HCT116 (cell line): ENCODE measurements at regions not wholly inside any gene's neighbourhood (a gene's known extent, or its start where the extent isn't known, plus 50 kb on each side); places are given as distances from the start of the nearest gene placed in this dataset.

ENCODE experiments used
- ATAC-seq: fragments of 200-7000 bp; cut with Tn5 transposase; 2 replicates; pipeline ENCODE4 v1.9.1; 2020; ENCODE audit warnings: mild to moderate bottlenecking, moderate library complexity
- BruUV-seq: library from RNA; stranded (reverse); fragments of 400-500 nt; replicated peaks from 2 replicates; lab custom pipeline; 2021; lab: Mats Ljungman, UMichigan
- CTCF ChIA-PET: fragments of 300-600 bp; sonication (Branson Sonifier 250); formaldehyde crosslinking; loops from one replicate; lab custom pipeline; 2021; ENCODE audit warnings: antibody characterized with exemption; lab: Charles Lee
- POLR2A ChIA-PET: fragments of 300-600, 350-600 bp; sonication (Branson Sonifier 250); formaldehyde crosslinking; loops from one replicate; lab custom pipeline; 2021; ENCODE audit warnings: antibody characterized with exemption; lab: Charles Lee
- RAD21 ChIA-PET, 2 experiments: fragments of 300-600 bp; sonication (Branson Sonifier 250); formaldehyde crosslinking; loops; one replicate each; lab custom pipeline; 2023; ENCODE audit warnings: low total read pairs in 2 of 2; ENCODE audit not compliant: uncharacterized antibody in 2 of 2, unreplicated experiment in 2 of 2, low non-redundant PET in 1 of 2; lab: Charles Lee
- DNase-seq: peaks from one replicate; pipeline ENCODE4 v3.0.0-alpha.2; 2010; ENCODE audit warnings: low read depth, low spot score
- H2AFZ ChIP-seq: fragments of 200-600 bp; shearing (Covaris generic), sonication (generic); 2 replicates; pipeline ENCODE4 v1.6.1; 2017; ENCODE audit warnings: low read depth, mixed run types, mixed read lengths, antibody characterized with exemption, low read length; ENCODE audit not compliant: poor library complexity, severe bottlenecking
- H3K27ac ChIP-seq: 2 replicates; pipeline ENCODE4 v1.5.1; 2012; ENCODE audit warnings: low read depth, low read length
- H3K27me3 ChIP-seq: fragments of 200-600 bp; sonication (generic); 2 replicates; pipeline ENCODE4 v1.6.1; 2016; ENCODE audit warnings: mixed run types, low read length, mixed read lengths; ENCODE audit not compliant: insufficient read depth
- H3K36me3 ChIP-seq, 2 experiments: fragments of 200-500 bp in 1 of 2; fragments of 200-600 bp in 1 of 2; sonication (Bioruptor generic) in 1 of 2; sonication (generic) in 1 of 2; 2 replicates each; pipeline versions ENCODE4 v1.5.1 to v1.6.1; 2014 to 2016; ENCODE audit warnings: low read length in 2 of 2, inconsistent platforms in 1 of 2, mixed read lengths in 1 of 2, mixed run types in 1 of 2; ENCODE audit not compliant: insufficient read depth in 2 of 2, control insufficient read depth in 1 of 2
- H3K4me1 ChIP-seq, 2 experiments: fragments of 200-600 bp in 1 of 2; sonication (generic) in 1 of 2; 2 replicates each; pipeline versions ENCODE4 v1.5.1 to v1.6.1; 2012 to 2017; ENCODE audit warnings: low read length in 2 of 2, inconsistent platforms in 1 of 2, mild to moderate bottlenecking in 1 of 2, mixed read lengths in 1 of 2, mixed run types in 1 of 2, moderate library complexity in 1 of 2; ENCODE audit not compliant: insufficient read depth in 2 of 2, control insufficient read depth in 1 of 2
- H3K4me2 ChIP-seq: fragments of 200-600 bp; sonication (generic); 2 replicates; pipeline ENCODE4 v1.6.1; 2017; ENCODE audit warnings: mixed run types, low read length, mixed read lengths
- H3K4me3 ChIP-seq, 2 experiments: fragments of 200-600 bp in 1 of 2; sonication (generic) in 1 of 2; replicated peaks in 1 of 2; 2 replicates each; pipeline ENCODE4 v1.5.1; 2011 to 2016; ENCODE audit warnings: low read length in 2 of 2, control low read depth in 1 of 2, low read depth in 1 of 2, mild to moderate bottlenecking in 1 of 2, mixed read lengths in 1 of 2, mixed run types in 1 of 2
- H3K79me2 ChIP-seq: fragments of 200-600 bp; sonication (generic); 2 replicates; pipeline ENCODE4 v1.6.1; 2017; ENCODE audit warnings: mild to moderate bottlenecking, mixed run types, low read length, moderate library complexity, mixed read lengths; ENCODE audit not compliant: insufficient read depth
- H3K9ac ChIP-seq: fragments of 200-600 bp; sonication (generic); 2 replicates; pipeline ENCODE4 v1.6.1; 2016; ENCODE audit warnings: low read length, mixed read lengths
- H3K9me2 ChIP-seq: fragments of 200-600 bp; sonication (generic), shearing (Covaris generic); 2 replicates; pipeline ENCODE4 v1.6.1; 2017; ENCODE audit warnings: mixed run types, mild to moderate bottlenecking, moderate library complexity; ENCODE audit not compliant: insufficient read depth
- H3K9me3 ChIP-seq, 2 experiments: fragments of 200-500 bp in 1 of 2; fragments of 200-600 bp in 1 of 2; sonication (Bioruptor generic) in 1 of 2; sonication (generic) in 1 of 2; 2 replicates each; pipeline ENCODE4 v1.6.1; 2014 to 2017; ENCODE audit warnings: low read length in 2 of 2, mixed read lengths in 2 of 2, inconsistent platforms in 1 of 2, low read depth in 1 of 2, mild to moderate bottlenecking in 1 of 2, mixed run types in 1 of 2, moderate library complexity in 1 of 2; ENCODE audit not compliant: control insufficient read depth in 1 of 2, insufficient read depth in 1 of 2
- H4K20me1 ChIP-seq: fragments of 200-600 bp; sonication (generic), shearing (Covaris generic); 2 replicates; pipeline ENCODE4 v1.6.1; 2017; ENCODE audit warnings: mixed run types, mild to moderate bottlenecking, moderate library complexity; ENCODE audit not compliant: insufficient read depth
- ATF3 ChIP-seq: IDR thresholded peaks from 2 replicates; pipeline ENCODE4 v1.6.1; 2012
- EZH2 ChIP-seq: fragments of 200-600 bp; sonication (generic); IDR thresholded peaks from 2 replicates; pipeline ENCODE4 v1.6.1; 2017; ENCODE audit warnings: antibody characterized with exemption, mixed run types
- MAX ChIP-seq: IDR thresholded peaks from 2 replicates; pipeline ENCODE4 v1.6.1; 2012
- POLR2AphosphoS5 ChIP-seq: IDR thresholded peaks from 2 replicates; pipeline ENCODE4 v1.6.1; 2011; ENCODE audit warnings: mild to moderate bottlenecking, low read depth, low read length, moderate library complexity
- REST ChIP-seq: IDR thresholded peaks from 2 replicates; pipeline ENCODE4 v1.6.1; 2012; ENCODE audit warnings: low read depth
- intact Hi-C: fragments of 100-400 bp; cut with micrococcal nuclease; formaldehyde crosslinking; loops from 2 replicates; pipeline ENCODE4 v1.10.0; 2022

GRCh38 chr5:56616454-56617160, 198.7 kb upstream of the MAP3K1 start:
- ATAC-seq: no peak

More at GRCh38 chr5:56616454-56617160, 198.7 kb upstream of the MAP3K1 start:
- ChIA-PET RAD21 (no interaction called here), CTCF (no interaction called here), POLR2A (interaction anchor here (0.6 kb wide), 1 partner anchor 615 kb away, joined by 3 read pairs; no protein-coding TSS in a partner anchor)
- no peak for DNase-seq
- H3K27me3 ChIP-seq: no peaks in the 10 kb centered on the region
- no peak overlapping the region for H3K27ac ChIP-seq
- no TSS peak for BruUV-seq
- no peaks in the 10 kb centered on the region; a peak in 1 of 4 replicates for H3K4me1 ChIP-seq
- H3K4me3 ChIP-seq: no peak overlapping the region
- peaks cover 0 to 3% of the 10 kb centered on the region in 2 experiments; a peak in 1 of 4 replicates for H3K9me3 ChIP-seq
- H3K79me2 ChIP-seq: no peaks in the 10 kb centered on the region
- no peaks in the 10 kb centered on the region for H3K9me2 ChIP-seq
- no peak for TF ChIP-seq EZH2
- no peak for TF ChIP-seq MAX
- TF ChIP-seq POLR2AphosphoS5: no peak
- TF ChIP-seq REST: no peak
- TF ChIP-seq ATF3: no peak
- no peaks in the 10 kb centered on the region for H3K36me3 ChIP-seq
- intact Hi-C loops: no loop called here
- no peaks in the 10 kb centered on the region for H4K20me1 ChIP-seq
- peak overlapping the region; percentile 21 for H2AFZ ChIP-seq
- no peak overlapping the region for H3K9ac ChIP-seq
- H3K4me2 ChIP-seq: no peak overlapping the region
